ENCODE measurements at regions not wholly inside any gene's neighbourhood (a gene's known extent, or its start where the extent isn't known, plus 50 kb on each side); places are given as distances from the start of the nearest gene placed in this dataset.

DNA sequence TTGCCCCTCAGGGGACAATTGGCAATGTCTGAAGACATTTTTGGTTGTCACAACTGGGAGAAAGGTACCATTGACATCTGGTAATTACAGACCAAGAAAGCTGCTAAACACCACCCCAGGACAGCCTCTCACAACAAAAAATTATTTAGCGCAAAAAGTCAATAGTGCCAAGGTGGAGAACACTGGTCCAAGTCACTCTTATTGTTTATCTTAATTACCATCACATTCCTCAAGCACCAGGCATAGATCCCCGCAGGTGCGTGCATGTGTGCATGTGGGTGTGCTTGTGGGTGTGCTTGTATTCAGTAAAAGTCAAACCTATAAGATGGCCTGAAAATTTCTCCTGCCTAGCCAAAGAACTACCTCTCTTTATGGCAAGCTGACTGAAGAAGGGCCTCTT lies 74.9 kb upstream of the WDR75 start:
- no peak overlapping the region for H3K23ac ChIP-seq (ENCODE audit: low read depth, low read length)
- H2BK20ac ChIP-seq (ENCODE audit: low read depth, low read length), result no peak overlapping the region; the same call in 1 of the 2 replicates
- no peaks in the 10 kb centered on the region for H4K20me1 ChIP-seq (ENCODE audit: insufficient read depth, low read length)
- H4K8ac ChIP-seq (ENCODE audit: low read depth in 2 of 2, low read length in 2 of 2), result no peak overlapping the region
- intact Hi-C loops (cut with micrococcal nuclease), result no loop called here
- no CpG with 5 or more reads among the region's 3 CpGs for WGBS, 2 experiments (ENCODE audit: extremely low coverage in 2 of 2, insufficient read length in 1 of 2)
- no peaks in the 10 kb centered on the region for H3K36me3 ChIP-seq (ENCODE audit: control insufficient read depth, insufficient read depth, low read length)
- no peak overlapping the region for H2BK5ac ChIP-seq (ENCODE audit: low read depth, low read length, poor library complexity, severe bottlenecking)
- H4K5ac ChIP-seq (ENCODE audit: low read depth, low read length), result no peak overlapping the region
- H3K9ac ChIP-seq (ENCODE audit: low read depth, low read length), result no peak overlapping the region
- TF ChIP-seq, protein P1, sequence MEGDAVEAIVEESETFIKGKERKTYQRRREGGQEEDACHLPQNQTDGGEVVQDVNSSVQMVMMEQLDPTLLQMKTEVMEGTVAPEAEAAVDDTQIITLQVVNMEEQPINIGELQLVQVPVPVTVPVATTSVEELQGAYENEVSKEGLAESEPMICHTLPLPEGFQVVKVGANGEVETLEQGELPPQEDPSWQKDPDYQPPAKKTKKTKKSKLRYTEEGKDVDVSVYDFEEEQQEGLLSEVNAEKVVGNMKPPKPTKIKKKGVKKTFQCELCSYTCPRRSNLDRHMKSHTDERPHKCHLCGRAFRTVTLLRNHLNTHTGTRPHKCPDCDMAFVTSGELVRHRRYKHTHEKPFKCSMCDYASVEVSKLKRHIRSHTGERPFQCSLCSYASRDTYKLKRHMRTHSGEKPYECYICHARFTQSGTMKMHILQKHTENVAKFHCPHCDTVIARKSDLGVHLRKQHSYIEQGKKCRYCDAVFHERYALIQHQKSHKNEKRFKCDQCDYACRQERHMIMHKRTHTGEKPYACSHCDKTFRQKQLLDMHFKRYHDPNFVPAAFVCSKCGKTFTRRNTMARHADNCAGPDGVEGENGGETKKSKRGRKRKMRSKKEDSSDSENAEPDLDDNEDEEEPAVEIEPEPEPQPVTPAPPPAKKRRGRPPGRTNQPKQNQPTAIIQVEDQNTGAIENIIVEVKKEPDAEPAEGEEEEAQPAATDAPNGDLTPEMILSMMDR (conservative IDR thresholded peaks at IDR 0.05; ENCODE audit: low read depth, low read length), result no peak
- TF ChIP-seq MAZ (IDR thresholded peaks at IDR 0.05; ENCODE audit: borderline replicate concordance, low read depth, low read length), result no peak
- no peak for TF ChIP-seq RFX5 (IDR thresholded peaks at IDR 0.05; ENCODE audit: low read depth, low read length)
- H3K79me1 ChIP-seq (ENCODE audit: low read depth in 1 of 2, low read length in 2 of 2), result no peaks in the 10 kb centered on the region
- no peak overlapping the region for H3K4me2 ChIP-seq (ENCODE audit: low read depth, low read length)
- POLR2A ChIA-PET (ENCODE audit: unreplicated experiment), result no interaction called here
- CTCF ChIA-PET, result interaction anchor here (0.6 kb wide), 1 partner anchor 271 kb away, joined by 3 read pairs; no protein-coding TSS in a partner anchor
- no peak overlapping the region for H4K91ac ChIP-seq (ENCODE audit: insufficient read depth, low read depth, low read length)
- DNase-seq (no peak), ATAC-seq (ENCODE audit: low read depth) (no peak)
- no peak overlapping the region for H3K14ac ChIP-seq (replicated peaks; ENCODE audit: low read depth, low read length)
- in situ Hi-C loops (cut with MboI; ENCODE audit: low sequenced_read_pairs), result no loop called here
- peak overlapping the region; percentile 74; the same call in 2 of the 3 replicates for H2BK15ac ChIP-seq (ENCODE audit: low read depth, low read length)
- no peak overlapping the region for H3K18ac ChIP-seq (ENCODE audit: low read depth, low read length)
- no peak overlapping the region for H2AK9ac ChIP-seq (replicated peaks; ENCODE audit: low read depth, low read length, poor library complexity)
- H3K4me1 ChIP-seq (ENCODE audit: control insufficient read depth, insufficient read depth, low read length), result peaks cover 2% of the 10 kb centered on the region; the same call in 1 of the 2 replicates
- no peak overlapping the region for H3K4me3 ChIP-seq (ENCODE audit: insufficient read depth, low read depth, low read length)
- H3K9me1 ChIP-seq (ENCODE audit: insufficient read depth, low read length), result peaks cover 3% of the 10 kb centered on the region
- H3K27me3 ChIP-seq (ENCODE audit: control insufficient read depth, insufficient read depth, low read length), result no peaks in the 10 kb centered on the region
- no peak overlapping the region for H2AFZ ChIP-seq (replicated peaks; ENCODE audit: low read length, poor library complexity)
- dilution Hi-C loops (cut with HindIII; ENCODE audit: low sequenced_read_pairs, unreplicated experiment), result no loop called here
- no peak overlapping the region for H2AK5ac ChIP-seq (ENCODE audit: low read depth, low read length)
- 0 out of 2 replicates have a peak, but pooled peaks cover under 1% of the 10 kb centered on the region for H3K9me3 ChIP-seq (ENCODE audit: control insufficient read depth, insufficient read depth, low read length)
- H3K56ac ChIP-seq (ENCODE audit: extremely low read depth, insufficient read depth, low read length), result no peak overlapping the region
- no TSS peak for BruUV-seq (replicated peaks)
- H2BK120ac ChIP-seq (ENCODE audit: low read depth, low read length), result no peak overlapping the region
- no peak overlapping the region for H3K27ac ChIP-seq (ENCODE audit: insufficient read depth, low read length)
- H3K4ac ChIP-seq (ENCODE audit: low read depth, low read length), result no peak overlapping the region

Measured in IMR-90 (cell line).